HG03439 (cell line): ENCODE measurements at regions not wholly inside any gene's neighbourhood (a gene's known extent, or its start where the extent isn't known, plus 50 kb on each side); places are given as distances from the start of the nearest gene placed in this dataset.
"Not testable (repeated sequence)": the region's sequence is repeated elsewhere in the genome, so short reads cannot be mapped to it uniquely, and the experiment has no call there.

Experiments
- ATAC-seq: cut with Tn5 transposase; IDR thresholded peaks from one replicate; pipeline ENCODE4 v1.9.1; 2021; ENCODE audit warnings: mild to moderate bottlenecking, moderate library complexity; ENCODE audit not compliant: unreplicated experiment

GRCh38 chr21:35482933-35483662 is 434.0 kb upstream of the RUNX1 start:
- ATAC-seq: no peak

GRCh38 chr21:35482096-35482495 is 433.0 kb upstream of the RUNX1 start:
- no peak for ATAC-seq

DNA sequence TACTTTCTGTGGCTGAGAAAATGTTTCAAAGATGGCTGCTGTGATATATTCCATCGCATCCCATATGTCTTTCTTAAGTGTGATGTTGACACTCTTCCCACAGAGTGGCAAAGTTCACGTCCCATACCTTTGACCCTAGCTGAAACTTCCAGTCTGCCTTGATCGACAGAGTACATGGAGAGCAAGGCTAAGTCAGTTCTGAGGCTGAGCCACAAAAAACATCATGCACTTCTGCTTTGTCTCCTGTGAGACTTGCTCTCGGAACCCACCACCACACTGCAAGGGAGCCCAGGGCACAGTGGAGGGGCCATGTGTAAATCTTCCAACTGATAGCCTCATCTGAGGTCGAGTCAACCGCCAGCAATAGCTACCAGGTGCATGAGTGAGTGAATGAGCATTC is 431.9 kb upstream of the RUNX1 start:
- ATAC-seq: no peak

GRCh38 chr21:35479529-35479928 is 430.4 kb upstream of the RUNX1 start:
- no peak for ATAC-seq

DNA sequence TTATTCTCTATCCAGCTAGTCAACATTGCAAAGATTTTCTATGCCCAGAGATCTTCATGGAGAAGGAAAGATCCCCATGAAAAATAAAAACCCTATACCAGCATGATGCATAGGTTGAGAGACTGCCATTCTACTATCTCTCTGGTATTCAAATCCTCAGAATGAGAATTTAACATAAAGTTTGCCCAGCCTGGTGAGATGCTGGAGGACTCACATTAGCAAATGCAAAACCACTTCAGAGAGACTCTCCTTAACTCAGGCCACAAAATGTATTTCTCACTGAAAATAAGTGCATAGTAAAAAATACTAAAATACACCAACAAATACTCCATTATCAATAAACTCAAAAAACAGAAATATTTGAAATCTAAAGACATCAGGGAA is 430.0 kb upstream of the RUNX1 start:
- no peak for ATAC-seq

- ATAC-seq: no peak
These were observed 429.3 kb upstream of the RUNX1 start for GRCh38 chr21:35478161-35479064.

- no peak for ATAC-seq
These were observed 428.5 kb upstream of the RUNX1 start for GRCh38 chr21:35477622-35478021.

DNA sequence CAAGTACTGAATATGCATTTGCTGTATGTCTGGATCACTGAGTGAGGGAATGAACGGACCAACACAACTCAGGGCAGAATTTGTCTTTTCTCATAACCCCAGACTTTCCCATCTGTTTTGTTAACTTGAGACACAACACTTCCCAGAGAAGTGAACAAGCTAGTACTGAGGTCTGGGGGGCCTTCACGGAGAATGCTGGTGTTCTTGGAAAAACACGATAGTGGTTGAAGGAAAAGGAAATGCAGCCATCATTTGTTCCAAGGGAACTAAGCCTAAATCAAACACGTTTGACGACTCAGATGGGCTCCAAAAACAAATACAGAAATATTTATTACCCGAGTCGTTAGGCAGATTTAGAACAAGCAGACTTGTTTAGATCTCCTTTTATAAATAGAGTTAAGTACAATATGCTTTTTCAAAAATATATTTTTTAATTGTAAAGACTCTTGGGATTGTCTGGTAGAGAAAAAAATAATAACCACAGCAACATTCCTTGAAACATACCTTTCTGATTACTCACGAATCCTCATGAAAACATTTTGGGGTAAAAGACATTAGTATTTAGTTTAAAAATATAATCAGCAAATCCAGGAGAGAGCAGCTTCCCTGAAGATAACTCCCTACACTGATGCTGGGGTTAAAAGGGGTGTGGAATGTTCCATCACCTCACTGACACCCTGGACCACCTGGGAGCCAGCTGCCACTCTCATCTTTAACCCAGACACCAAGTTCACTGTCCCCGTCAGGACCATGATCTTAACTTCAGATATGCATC is 427.7 kb upstream of the RUNX1 start:
- no peak for ATAC-seq

DNA sequence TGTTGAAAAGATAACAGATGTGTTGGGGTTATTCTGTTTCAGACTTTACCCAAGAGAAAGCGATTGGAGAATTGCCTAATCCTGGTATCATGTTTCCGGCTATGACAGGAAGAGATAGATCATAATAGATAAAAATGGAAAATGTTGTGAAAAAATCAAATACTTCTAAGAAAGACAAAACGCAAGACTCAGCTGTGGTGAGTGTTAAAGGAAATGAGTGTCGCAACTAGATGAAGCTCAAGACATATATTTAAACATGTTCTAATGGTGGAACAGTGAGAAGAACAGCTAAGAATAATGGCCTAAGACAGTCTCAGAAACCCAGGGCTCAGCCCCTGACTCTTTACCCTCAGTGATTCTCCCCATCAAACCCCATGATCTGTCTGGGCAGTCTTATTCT is 426.7 kb upstream of the RUNX1 start:
- no peak for ATAC-seq

- ATAC-seq: no peak
These were observed 425.9 kb upstream of the RUNX1 start for GRCh38 chr21:35475009-35475408.

DNA sequence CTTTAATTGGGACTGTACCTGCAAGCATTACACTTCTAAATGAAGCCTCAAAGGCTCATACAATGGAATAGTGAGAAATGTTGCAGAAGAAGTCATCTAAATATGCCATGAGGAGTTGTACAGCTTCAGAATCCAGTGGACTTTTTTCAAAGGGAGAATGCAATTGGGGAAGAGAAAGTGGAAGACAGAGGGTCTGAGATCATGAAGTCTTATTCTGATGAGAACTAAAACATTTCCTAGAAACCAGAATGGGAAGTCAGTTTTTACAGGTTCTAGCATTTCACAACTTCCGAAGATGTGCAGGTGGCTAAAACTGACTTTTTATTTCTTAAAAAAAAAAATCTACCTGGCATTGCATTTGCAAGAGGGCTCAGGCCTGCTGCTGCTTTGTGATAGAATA is 424.4 kb upstream of the RUNX1 start:
- no peak for ATAC-seq

- ATAC-seq: no peak
These were observed 421.4 kb upstream of the RUNX1 start for GRCh38 chr21:35470522-35470921.

GRCh38 chr21:35469498-35469897 is 420.4 kb upstream of the RUNX1 start:
- ATAC-seq: no peak

GRCh38 chr21:35468991-35469390 is 419.9 kb upstream of the RUNX1 start:
- no peak for ATAC-seq

GRCh38 chr21:35467566-35467965 is 418.5 kb upstream of the RUNX1 start:
- ATAC-seq: no peak

GRCh38 chr21:35466681-35467080 is 417.6 kb upstream of the RUNX1 start:
- ATAC-seq: not testable (repeated sequence)

- ATAC-seq: no peak
These were observed 416.6 kb upstream of the RUNX1 start for GRCh38 chr21:35465741-35466140.

DNA sequence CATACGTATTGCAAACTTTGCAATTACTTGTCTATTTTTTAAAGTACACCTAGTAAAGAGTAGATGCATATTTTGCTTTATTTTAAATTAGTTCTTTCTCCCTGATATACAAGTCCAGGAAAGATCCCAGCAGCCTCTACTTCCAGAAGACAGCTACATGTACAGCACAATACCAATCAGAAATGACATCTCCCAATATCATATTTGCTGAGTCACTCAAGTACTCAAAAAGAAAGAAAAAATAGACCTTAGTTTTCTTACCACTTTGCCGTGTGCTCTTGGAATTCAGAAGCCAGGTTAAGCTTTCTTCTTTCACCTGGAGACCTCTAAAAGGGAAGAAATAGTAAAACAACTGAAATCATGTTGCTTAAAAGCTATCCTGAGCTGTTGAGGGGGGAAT is 412.6 kb upstream of the RUNX1 start:
- ATAC-seq: no peak

- ATAC-seq: no peak
These were observed 411.3 kb upstream of the RUNX1 start for GRCh38 chr21:35460441-35460840.

DNA sequence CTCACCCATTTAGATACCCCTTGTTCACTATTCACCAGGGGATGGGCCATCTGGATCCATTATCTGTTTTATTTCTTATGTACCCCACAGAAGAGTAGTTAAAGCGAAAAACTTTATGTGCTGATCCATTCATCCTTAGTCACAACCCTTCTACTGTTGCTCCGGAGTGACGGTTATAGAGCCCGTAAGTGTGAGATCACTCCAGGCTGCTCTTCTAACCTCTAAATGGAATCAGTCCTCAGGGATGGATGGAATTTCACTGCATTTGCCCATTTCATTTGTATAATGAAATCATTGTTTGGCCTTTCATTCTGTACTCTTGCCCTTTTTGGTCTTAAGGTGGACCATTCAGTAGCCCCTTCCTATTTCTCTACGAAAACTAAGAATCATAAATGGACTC is 409.3 kb upstream of the RUNX1 start:
- ATAC-seq: no peak

DNA sequence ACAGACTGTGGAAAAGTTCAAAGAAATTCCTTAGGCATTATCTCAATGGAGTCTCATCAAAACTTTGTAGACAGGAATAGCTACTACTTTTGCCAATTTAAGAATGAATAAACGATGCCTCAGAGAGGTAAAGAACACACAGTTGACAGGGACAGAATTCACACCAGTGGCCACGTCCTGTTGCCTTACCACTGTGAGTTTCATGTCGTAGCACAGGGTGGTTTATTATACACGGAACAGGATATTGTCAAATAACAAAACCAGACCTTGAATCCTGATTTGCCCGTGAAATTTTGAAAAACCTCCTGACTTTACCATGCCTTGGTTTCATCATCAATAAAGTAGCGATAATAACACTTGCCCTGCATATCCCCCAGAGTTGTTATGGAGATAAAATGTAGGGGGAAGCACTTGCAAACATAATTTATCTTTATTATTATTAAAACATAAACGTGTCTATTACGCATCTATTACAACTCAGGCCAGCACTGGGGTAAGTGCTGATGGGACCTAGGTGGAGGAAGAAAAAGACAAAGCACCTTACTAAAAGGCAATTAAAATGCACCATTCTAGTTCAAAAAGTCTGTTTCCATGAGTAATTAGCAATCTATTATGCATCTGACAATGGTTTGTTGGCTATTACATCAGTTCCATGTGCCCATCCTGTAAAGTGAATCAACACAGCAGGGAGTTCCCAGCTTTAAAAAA is 408.1 kb upstream of the RUNX1 start:
- no peak for ATAC-seq
